OCI-LY7 (cell line): ENCODE measurements at regions not wholly inside any gene's neighbourhood (a gene's known extent, or its start where the extent isn't known, plus 50 kb on each side); places are given as distances from the start of the nearest gene placed in this dataset.

Experiments used
- BruUV-seq: library from RNA; stranded (reverse); fragments of 400-500 nt; replicated peaks from 2 replicates; lab custom pipeline; 2021; lab: Mats Ljungman, UMichigan
- CTCF ChIA-PET: fragments of 300-600 bp; sonication (Branson Sonifier 250); formaldehyde crosslinking; loops from one replicate; lab custom pipeline; 2022; ENCODE audit warnings: antibody characterized with exemption; ENCODE audit not compliant: unreplicated experiment; lab: Charles Lee
- POLR2A ChIA-PET: fragments of 300-600 bp; sonication (Branson Sonifier 250); formaldehyde crosslinking; loops from one replicate; lab custom pipeline; 2022; ENCODE audit warnings: antibody characterized with exemption; lab: Charles Lee
- DNase-seq: peaks from one replicate; pipeline ENCODE4 v3.0.0-alpha.2; 2015; ENCODE audit warnings: low spot score
- H2AFZ ChIP-seq: fragments of 200-600 bp; sonication (generic), shearing (Covaris generic); 2 replicates; pipeline ENCODE4 v1.6.1; 2014; ENCODE audit warnings: mild to moderate bottlenecking, antibody characterized with exemption, low read length, moderate library complexity
- H3K27ac ChIP-seq: fragments of 200-600 bp; sonication (generic); 2 replicates; pipeline ENCODE4 v1.5.1; 2014; ENCODE audit warnings: mixed run types, low read depth, mild to moderate bottlenecking, moderate library complexity, low read length, inconsistent platforms; ENCODE audit not compliant: poor library complexity, severe bottlenecking
- H3K36me3 ChIP-seq: fragments of 200-600 bp; sonication (generic); 2 replicates; pipeline ENCODE4 v1.6.1; 2014; ENCODE audit warnings: mild to moderate bottlenecking, antibody characterized with exemption, low read length, moderate library complexity, mixed read lengths; ENCODE audit not compliant: insufficient read depth
- H3K4me1 ChIP-seq: fragments of 200-600 bp; sonication (generic); 2 replicates; pipeline ENCODE4 v1.5.1; 2014; ENCODE audit warnings: mild to moderate bottlenecking, low read length; ENCODE audit not compliant: insufficient read depth, poor library complexity, severe bottlenecking
- H3K4me2 ChIP-seq: fragments of 200-600 bp; sonication (generic); 2 replicates; pipeline ENCODE4 v1.6.1; 2014; ENCODE audit warnings: mild to moderate bottlenecking, low read length
- H3K4me3 ChIP-seq: fragments of 200-600 bp; sonication (generic); 2 replicates; pipeline ENCODE4 v1.5.1; 2014; ENCODE audit warnings: mild to moderate bottlenecking, low read depth, low read length; ENCODE audit not compliant: poor library complexity, severe bottlenecking
- H3K79me2 ChIP-seq: fragments of 200-600 bp; sonication (generic); 2 replicates; pipeline ENCODE4 v1.6.1; 2016; ENCODE audit warnings: low read depth, mild to moderate bottlenecking, low read length, moderate library complexity, mixed read lengths; ENCODE audit not compliant: insufficient read depth
- H3K9me2 ChIP-seq: fragments of 200-600 bp; sonication (generic); 2 replicates; pipeline ENCODE4 v1.6.1; 2016; ENCODE audit warnings: mild to moderate bottlenecking, low read length, mixed read lengths; ENCODE audit not compliant: insufficient read depth
- H3K9me3 ChIP-seq: fragments of 200-600 bp; sonication (generic); 2 replicates; pipeline ENCODE4 v1.6.1; 2014; ENCODE audit warnings: mild to moderate bottlenecking, mixed run types, low read length, mixed read lengths
- H4K20me1 ChIP-seq: fragments of 200-600 bp; sonication (generic); 2 replicates; pipeline ENCODE4 v1.6.1; 2014; ENCODE audit warnings: mild to moderate bottlenecking, antibody characterized with exemption, low read length, moderate library complexity, mixed read lengths; ENCODE audit not compliant: insufficient read depth
- EZH2phosphoT487 ChIP-seq: fragments of 200-600 bp; sonication (generic); IDR thresholded peaks from 2 replicates; pipeline ENCODE4 v1.6.1; 2018; ENCODE audit warnings: low read depth, borderline replicate concordance, mild to moderate bottlenecking, mixed run types, antibody characterized with exemption, low read length, moderate library complexity, mixed read lengths
- intact Hi-C: fragments of 100-400 bp; cut with micrococcal nuclease; formaldehyde crosslinking; loops from one replicate; pipeline ENCODE4 v1.10.0; 2022; ENCODE audit not compliant: unreplicated experiment
- TF ChIP-seq, protein P1 (sequence below): fragments of 200-600 bp; sonication (generic); conservative IDR thresholded peaks from 2 replicates; pipeline ENCODE4 v1.5.1; 2014; ENCODE audit warnings: mild to moderate bottlenecking, antibody characterized with exemption, low read length, moderate library complexity, mixed read lengths

- Histone ChIP-seq H3K9me2 (0 out of 2 replicates have a peak, but pooled peaks cover 3% of the 10 kb centered on the region), H3K4me1 (peaks cover 7% of the 10 kb centered on the region), H3K27ac (no peak overlapping the region), H2AFZ (no peak overlapping the region), H4K20me1 (no peaks in the 10 kb centered on the region), H3K79me2 (no peaks in the 10 kb centered on the region), H3K36me3 (no peaks in the 10 kb centered on the region), H3K4me3 (no peak overlapping the region), H3K4me2 (no peak overlapping the region), H3K9me3 (no peaks in the 10 kb centered on the region)
- intact Hi-C loops = no loop called here
- BruUV-seq = no TSS peak
- CTCF ChIA-PET = no interaction called here
- DNase-seq = no peak
- TF ChIP-seq, protein P1, sequence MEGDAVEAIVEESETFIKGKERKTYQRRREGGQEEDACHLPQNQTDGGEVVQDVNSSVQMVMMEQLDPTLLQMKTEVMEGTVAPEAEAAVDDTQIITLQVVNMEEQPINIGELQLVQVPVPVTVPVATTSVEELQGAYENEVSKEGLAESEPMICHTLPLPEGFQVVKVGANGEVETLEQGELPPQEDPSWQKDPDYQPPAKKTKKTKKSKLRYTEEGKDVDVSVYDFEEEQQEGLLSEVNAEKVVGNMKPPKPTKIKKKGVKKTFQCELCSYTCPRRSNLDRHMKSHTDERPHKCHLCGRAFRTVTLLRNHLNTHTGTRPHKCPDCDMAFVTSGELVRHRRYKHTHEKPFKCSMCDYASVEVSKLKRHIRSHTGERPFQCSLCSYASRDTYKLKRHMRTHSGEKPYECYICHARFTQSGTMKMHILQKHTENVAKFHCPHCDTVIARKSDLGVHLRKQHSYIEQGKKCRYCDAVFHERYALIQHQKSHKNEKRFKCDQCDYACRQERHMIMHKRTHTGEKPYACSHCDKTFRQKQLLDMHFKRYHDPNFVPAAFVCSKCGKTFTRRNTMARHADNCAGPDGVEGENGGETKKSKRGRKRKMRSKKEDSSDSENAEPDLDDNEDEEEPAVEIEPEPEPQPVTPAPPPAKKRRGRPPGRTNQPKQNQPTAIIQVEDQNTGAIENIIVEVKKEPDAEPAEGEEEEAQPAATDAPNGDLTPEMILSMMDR = no peak
- no peak for TF ChIP-seq EZH2phosphoT487
- POLR2A ChIA-PET = no interaction called here
These were observed 92.3 kb upstream of the SLC38A2 start for GRCh38 chr12:46464863-46465262.

GRCh38 chr12:46462641-46463355 lies 90.2 kb upstream of the SLC38A2 start:
- no peak for DNase-seq
- H3K27ac ChIP-seq = no peak overlapping the region
- no peak overlapping the region for H3K4me3 ChIP-seq
- 0 out of 2 replicates have a peak, but pooled peaks cover 3% of the 10 kb centered on the region for H3K9me2 ChIP-seq
- TF ChIP-seq EZH2phosphoT487 = no peak
- TF ChIP-seq, protein P1 = no peak
- H2AFZ ChIP-seq = no peak overlapping the region
- H3K9me3 ChIP-seq = no peaks in the 10 kb centered on the region
- BruUV-seq = no TSS peak
- ChIA-PET CTCF (no interaction called here), POLR2A (interaction anchor here (0.6 kb wide), 1 partner anchor 1141 kb away, joined by 3 read pairs; no protein-coding TSS in a partner anchor)
- intact Hi-C loops = no loop called here
- no peaks in the 10 kb centered on the region for H3K79me2 ChIP-seq
- H4K20me1 ChIP-seq = no peaks in the 10 kb centered on the region
- no peak overlapping the region for H3K4me2 ChIP-seq
- no peaks in the 10 kb centered on the region for H3K36me3 ChIP-seq
- peaks cover 9% of the 10 kb centered on the region for H3K4me1 ChIP-seq

GRCh38 chr12:46461907-46462640 lies 89.5 kb upstream of the SLC38A2 start:
- no TSS peak for BruUV-seq
- TF ChIP-seq, protein P1 = no peak
- no peak for TF ChIP-seq EZH2phosphoT487
- Histone ChIP-seq H3K9me2 (0 out of 2 replicates have a peak, but pooled peaks cover 3% of the 10 kb centered on the region), H3K4me3 (no peak overlapping the region), H3K9me3 (no peaks in the 10 kb centered on the region), H3K4me2 (no peak overlapping the region), H4K20me1 (no peaks in the 10 kb centered on the region), H3K27ac (no peak overlapping the region), H3K79me2 (no peaks in the 10 kb centered on the region), H2AFZ (no peak overlapping the region), H3K4me1 (peaks cover 9% of the 10 kb centered on the region), H3K36me3 (no peaks in the 10 kb centered on the region)
- no peak for DNase-seq
- ChIA-PET CTCF (no interaction called here), POLR2A (no interaction called here)
- intact Hi-C loops = no loop called here
